ENCODE measurements at regions not wholly inside any gene's neighbourhood (a gene's known extent, or its start where the extent isn't known, plus 50 kb on each side); places are given as distances from the start of the nearest gene placed in this dataset.

- no peak for TF ChIP-seq CTCF (IDR thresholded peaks at IDR 0.05; ENCODE audit: unreplicated experiment)
- no peak overlapping the region for H3K27ac Mint-ChIP-seq (ENCODE audit: unreplicated experiment)
- no peaks in the 10 kb centered on the region for H3K9me3 Mint-ChIP-seq (ENCODE audit: low read depth, unreplicated experiment)
- intact Hi-C loops (cut with micrococcal nuclease; ENCODE audit: unreplicated experiment): no loop called here
- CTCF ChIA-PET: no interaction called here
- H3K4me1 Mint-ChIP-seq (ENCODE audit: low read depth, unreplicated experiment): no peaks in the 10 kb centered on the region
- H3K27me3 Mint-ChIP-seq (ENCODE audit: unreplicated experiment): no peaks in the 10 kb centered on the region
- H3K36me3 Mint-ChIP-seq (ENCODE audit: insufficient read depth, unreplicated experiment): no peaks in the 10 kb centered on the region
- no peak overlapping the region for H3K4me3 Mint-ChIP-seq (ENCODE audit: low read depth, unreplicated experiment)
- no TSS peak for BruUV-seq (replicated peaks)
- DNase-seq: no peak
These were observed 332.2 kb upstream of the RBMS3 start for GRCh38 chr3:28948685-28949084.

GRCh38 chr3:28949580-28949979, 331.3 kb upstream of the RBMS3 start:
- H3K36me3 Mint-ChIP-seq (ENCODE audit: insufficient read depth, unreplicated experiment): no peaks in the 10 kb centered on the region
- CTCF ChIA-PET: no interaction called here
- H3K9me3 Mint-ChIP-seq (ENCODE audit: low read depth, unreplicated experiment): no peaks in the 10 kb centered on the region
- intact Hi-C loops (cut with micrococcal nuclease; ENCODE audit: unreplicated experiment): no loop called here
- H3K27ac Mint-ChIP-seq (ENCODE audit: unreplicated experiment): no peak overlapping the region
- BruUV-seq (replicated peaks): no TSS peak
- H3K27me3 Mint-ChIP-seq (ENCODE audit: unreplicated experiment): no peaks in the 10 kb centered on the region
- H3K4me1 Mint-ChIP-seq (ENCODE audit: low read depth, unreplicated experiment): no peaks in the 10 kb centered on the region
- TF ChIP-seq CTCF (IDR thresholded peaks at IDR 0.05; ENCODE audit: unreplicated experiment): no peak
- no peak for DNase-seq
- H3K4me3 Mint-ChIP-seq (ENCODE audit: low read depth, unreplicated experiment): no peak overlapping the region

GRCh38 chr3:28950614-28951013, 330.3 kb upstream of the RBMS3 start:
- H3K4me1 Mint-ChIP-seq (ENCODE audit: low read depth, unreplicated experiment): no peaks in the 10 kb centered on the region
- no peak overlapping the region for H3K4me3 Mint-ChIP-seq (ENCODE audit: low read depth, unreplicated experiment)
- intact Hi-C loops (cut with micrococcal nuclease; ENCODE audit: unreplicated experiment): no loop called here
- CTCF ChIA-PET: no interaction called here
- no peak overlapping the region for H3K27ac Mint-ChIP-seq (ENCODE audit: unreplicated experiment)
- no TSS peak for BruUV-seq (replicated peaks)
- TF ChIP-seq CTCF (IDR thresholded peaks at IDR 0.05; ENCODE audit: unreplicated experiment): no peak
- H3K9me3 Mint-ChIP-seq (ENCODE audit: low read depth, unreplicated experiment): no peaks in the 10 kb centered on the region
- no peaks in the 10 kb centered on the region for H3K36me3 Mint-ChIP-seq (ENCODE audit: insufficient read depth, unreplicated experiment)
- DNase-seq: no peak
- no peaks in the 10 kb centered on the region for H3K27me3 Mint-ChIP-seq (ENCODE audit: unreplicated experiment)

- no peak for TF ChIP-seq CTCF (IDR thresholded peaks at IDR 0.05; ENCODE audit: unreplicated experiment)
- no TSS peak for BruUV-seq (replicated peaks)
- intact Hi-C loops (cut with micrococcal nuclease; ENCODE audit: unreplicated experiment): no loop called here
- no peaks in the 10 kb centered on the region for H3K27me3 Mint-ChIP-seq (ENCODE audit: unreplicated experiment)
- CTCF ChIA-PET: no interaction called here
- H3K27ac Mint-ChIP-seq (ENCODE audit: unreplicated experiment): no peak overlapping the region
- no peaks in the 10 kb centered on the region for H3K4me1 Mint-ChIP-seq (ENCODE audit: low read depth, unreplicated experiment)
- H3K36me3 Mint-ChIP-seq (ENCODE audit: insufficient read depth, unreplicated experiment): no peaks in the 10 kb centered on the region
- H3K4me3 Mint-ChIP-seq (ENCODE audit: low read depth, unreplicated experiment): no peak overlapping the region
- no peak for DNase-seq
- H3K9me3 Mint-ChIP-seq (ENCODE audit: low read depth, unreplicated experiment): no peaks in the 10 kb centered on the region
These were observed 328.9 kb upstream of the RBMS3 start for GRCh38 chr3:28951772-28952556.

Data from Calu3 (cell line).